Skeletal muscle cell (primary cell): ENCODE measurements at regions not wholly inside any gene's neighbourhood (a gene's known extent, or its start where the extent isn't known, plus 50 kb on each side); places are given as distances from the start of the nearest gene placed in this dataset.
A peak's percentile ranks its signal among the peaks of the same experiment; 100 is the strongest.

Source experiments
- DNase-seq: peaks from one replicate; pipeline ENCODE4 v3.0.0-alpha.2; 2010; ENCODE audit warnings: low read depth
- H3K4me3 ChIP-seq: 2 replicates; pipeline ENCODE4 v1.5.1; 2011; ENCODE audit warnings: low read depth, mild to moderate bottlenecking, control low read depth, low read length, moderate library complexity

GRCh38 chr4:19940861-19941260 lies 310.8 kb upstream of the SLIT2 start:
- DNase-seq, result no peak
- H3K4me3 ChIP-seq, result no peak overlapping the region

- peak; percentile 26 for DNase-seq
- no peak overlapping the region for H3K4me3 ChIP-seq
These were observed 315.2 kb upstream of the SLIT2 start for GRCh38 chr4:19936476-19936875.

GRCh38 chr4:19930742-19931141 lies 321.0 kb upstream of the SLIT2 start:
- no peak overlapping the region for H3K4me3 ChIP-seq
- DNase-seq, result no peak

- no peak for DNase-seq
- no peak overlapping the region for H3K4me3 ChIP-seq
These were observed 324.3 kb upstream of the SLIT2 start for GRCh38 chr4:19927381-19927780.

GRCh38 chr4:19925516-19925915 lies 326.2 kb upstream of the SLIT2 start:
- H3K4me3 ChIP-seq, result no peak overlapping the region
- DNase-seq, result no peak

- no peak overlapping the region for H3K4me3 ChIP-seq
- DNase-seq, result no peak
These were observed 326.9 kb upstream of the SLIT2 start for GRCh38 chr4:19924761-19925160.

- H3K4me3 ChIP-seq, result no peak overlapping the region
- DNase-seq, result no peak
These were observed 336.4 kb upstream of the SLIT2 start for GRCh38 chr4:19915276-19915675.

- H3K4me3 ChIP-seq, result no peak overlapping the region
- DNase-seq, result no peak
These were observed 338.1 kb upstream of the SLIT2 start for GRCh38 chr4:19913650-19914049.

GRCh38 chr4:19910861-19911525 lies 340.7 kb upstream of the SLIT2 start:
- H3K4me3 ChIP-seq, result no peak overlapping the region

GRCh38 chr4:19905024-19905423 lies 346.7 kb upstream of the SLIT2 start:
- no peak for DNase-seq

More at GRCh38 chr4:19910861-19911525, 340.7 kb upstream of the SLIT2 start:
- DNase-seq, result no peak

GRCh38 chr4:19888587-19888986 lies 363.1 kb upstream of the SLIT2 start:
- H3K4me3 ChIP-seq, result no peak overlapping the region
- no peak for DNase-seq

More at GRCh38 chr4:19905024-19905423, 346.7 kb upstream of the SLIT2 start:
- no peak overlapping the region for H3K4me3 ChIP-seq

GRCh38 chr4:19883841-19884240 lies 367.9 kb upstream of the SLIT2 start:
- no peak overlapping the region for H3K4me3 ChIP-seq
- DNase-seq, result no peak

GRCh38 chr4:19880206-19880605 lies 371.5 kb upstream of the SLIT2 start:
- no peak for DNase-seq
- no peak overlapping the region for H3K4me3 ChIP-seq

GRCh38 chr4:19879330-19879729 lies 372.4 kb upstream of the SLIT2 start:
- DNase-seq, result no peak

GRCh38 chr4:19857991-19858390 lies 393.7 kb upstream of the SLIT2 start:
- no peak for DNase-seq
- H3K4me3 ChIP-seq, result no peak overlapping the region

More at GRCh38 chr4:19879330-19879729, 372.4 kb upstream of the SLIT2 start:
- H3K4me3 ChIP-seq, result no peak overlapping the region

- DNase-seq, result peak; percentile 6
- H3K4me3 ChIP-seq, result no peak overlapping the region
These were observed 394.3 kb upstream of the SLIT2 start for GRCh38 chr4:19857380-19857779.

- H3K4me3 ChIP-seq, result no peak overlapping the region
These were observed 400.8 kb upstream of the SLIT2 start for GRCh38 chr4:19850909-19851308.

GRCh38 chr4:19844446-19844845 lies 407.3 kb upstream of the SLIT2 start:
- DNase-seq, result no peak

More at GRCh38 chr4:19850909-19851308, 400.8 kb upstream of the SLIT2 start:
- peak; percentile 88 for DNase-seq

GRCh38 chr4:19842471-19842870 lies 409.2 kb upstream of the SLIT2 start:
- H3K4me3 ChIP-seq, result no peak overlapping the region
- DNase-seq, result no peak

More at GRCh38 chr4:19844446-19844845, 407.3 kb upstream of the SLIT2 start:
- no peak overlapping the region for H3K4me3 ChIP-seq

- no peak for DNase-seq
- no peak overlapping the region for H3K4me3 ChIP-seq
These were observed 412.8 kb upstream of the SLIT2 start for GRCh38 chr4:19838858-19839257.

GRCh38 chr4:19835429-19835828 lies 416.3 kb upstream of the SLIT2 start:
- H3K4me3 ChIP-seq, result no peak overlapping the region
- no peak for DNase-seq
